ENCODE measurements at regions not wholly inside any gene's neighbourhood (a gene's known extent, or its start where the extent isn't known, plus 50 kb on each side); places are given as distances from the start of the nearest gene placed in this dataset.
"Not testable (repeated sequence)": the region's sequence is repeated elsewhere in the genome, so short reads cannot be mapped to it uniquely, and the experiment has no call there.

- TF ChIP-seq ZNF408 (CRISPR knock-in tag; IDR thresholded peaks at IDR 0.05; ENCODE audit: low read depth); CEBPG (CRISPR knock-in tag; IDR thresholded peaks at IDR 0.05); CEBPG (tag; conservative IDR thresholded peaks at IDR 0.05 in 1 of 2, IDR thresholded peaks at IDR 0.05 in 1 of 2); ZBTB40 (IDR thresholded peaks at IDR 0.05); ZBTB40 (CRISPR knock-in tag; IDR thresholded peaks at IDR 0.05): not testable (repeated sequence)
Observed at GRCh38 chr3:5608971-5609370, 421.5 kb downstream of the EDEM1 start.
